ENCODE measurements at regions not wholly inside any gene's neighbourhood (a gene's known extent, or its start where the extent isn't known, plus 50 kb on each side); places are given as distances from the start of the nearest gene placed in this dataset.

DNA sequence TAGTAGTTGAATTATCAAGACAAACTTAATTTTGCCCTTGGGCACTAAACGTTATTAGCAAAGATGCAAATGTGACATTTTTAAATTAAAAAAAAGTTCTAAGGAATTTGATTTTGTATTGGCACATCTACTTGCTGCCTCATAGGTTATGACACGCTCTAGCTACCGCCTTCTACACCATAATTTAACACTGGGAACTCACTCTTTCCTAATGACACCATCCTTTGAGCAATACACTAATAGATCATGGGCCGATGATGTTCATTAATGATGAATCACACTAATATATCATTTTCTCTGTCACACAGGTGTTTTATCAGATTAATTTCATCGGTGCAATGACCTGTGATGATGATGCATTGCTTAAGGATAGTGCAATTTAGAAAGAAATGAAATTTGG lies 528.8 kb upstream of the PCDH9 start:
- H3K4me3 ChIP-seq (ENCODE audit: low read length): no peak overlapping the region
- TF ChIP-seq, protein P1, sequence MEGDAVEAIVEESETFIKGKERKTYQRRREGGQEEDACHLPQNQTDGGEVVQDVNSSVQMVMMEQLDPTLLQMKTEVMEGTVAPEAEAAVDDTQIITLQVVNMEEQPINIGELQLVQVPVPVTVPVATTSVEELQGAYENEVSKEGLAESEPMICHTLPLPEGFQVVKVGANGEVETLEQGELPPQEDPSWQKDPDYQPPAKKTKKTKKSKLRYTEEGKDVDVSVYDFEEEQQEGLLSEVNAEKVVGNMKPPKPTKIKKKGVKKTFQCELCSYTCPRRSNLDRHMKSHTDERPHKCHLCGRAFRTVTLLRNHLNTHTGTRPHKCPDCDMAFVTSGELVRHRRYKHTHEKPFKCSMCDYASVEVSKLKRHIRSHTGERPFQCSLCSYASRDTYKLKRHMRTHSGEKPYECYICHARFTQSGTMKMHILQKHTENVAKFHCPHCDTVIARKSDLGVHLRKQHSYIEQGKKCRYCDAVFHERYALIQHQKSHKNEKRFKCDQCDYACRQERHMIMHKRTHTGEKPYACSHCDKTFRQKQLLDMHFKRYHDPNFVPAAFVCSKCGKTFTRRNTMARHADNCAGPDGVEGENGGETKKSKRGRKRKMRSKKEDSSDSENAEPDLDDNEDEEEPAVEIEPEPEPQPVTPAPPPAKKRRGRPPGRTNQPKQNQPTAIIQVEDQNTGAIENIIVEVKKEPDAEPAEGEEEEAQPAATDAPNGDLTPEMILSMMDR (conservative IDR thresholded peaks at IDR 0.05; ENCODE audit: low read length): no peak
- DNase-seq (ENCODE audit: low read depth): no peak

DNA sequence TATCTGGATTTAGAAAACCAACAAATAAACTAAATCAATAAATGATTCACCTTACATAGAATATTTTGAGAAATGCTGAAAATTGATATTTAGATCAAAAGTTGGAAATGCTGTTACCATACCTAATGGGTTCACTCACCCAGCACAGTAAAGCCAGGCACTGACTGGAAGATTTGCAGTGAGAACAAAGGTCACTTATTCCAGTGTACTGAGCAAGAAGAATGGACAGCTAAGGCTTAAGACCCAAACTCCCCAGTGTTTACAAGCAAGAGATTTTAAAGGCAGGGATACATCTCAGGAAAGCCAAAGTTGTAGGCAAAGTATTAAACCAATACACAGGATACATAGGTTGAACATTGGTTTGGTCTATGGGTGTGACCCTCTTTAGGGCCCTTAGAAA lies 523.9 kb upstream of the PCDH9 start:
- DNase-seq (ENCODE audit: low read depth): no peak
- TF ChIP-seq, protein P1 (conservative IDR thresholded peaks at IDR 0.05; ENCODE audit: low read length): no peak
- H3K4me3 ChIP-seq (ENCODE audit: low read length): no peak overlapping the region

DNA sequence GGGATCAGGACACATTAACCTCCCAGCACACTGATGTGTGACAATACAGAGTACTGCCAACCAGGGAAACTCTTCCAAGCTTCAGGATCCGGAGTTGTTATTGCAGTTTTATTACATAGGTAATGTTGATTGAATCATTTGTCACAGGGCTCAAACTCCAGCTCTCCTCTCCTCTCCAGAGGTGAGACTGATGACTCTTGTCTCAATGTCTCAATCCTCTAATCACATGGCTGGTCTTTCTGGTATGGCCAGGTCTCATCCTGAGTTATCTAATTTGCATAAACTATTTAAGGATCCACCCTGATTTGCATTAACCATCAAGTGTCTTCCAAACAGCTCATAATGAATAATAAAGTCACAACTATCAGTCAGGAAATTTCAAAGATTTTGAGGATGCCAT lies 522.6 kb upstream of the PCDH9 start:
- no peak overlapping the region for H3K4me3 ChIP-seq (ENCODE audit: low read length)
- TF ChIP-seq, protein P1 (conservative IDR thresholded peaks at IDR 0.05; ENCODE audit: low read length): no peak
- no peak for DNase-seq (ENCODE audit: low read depth)

DNA sequence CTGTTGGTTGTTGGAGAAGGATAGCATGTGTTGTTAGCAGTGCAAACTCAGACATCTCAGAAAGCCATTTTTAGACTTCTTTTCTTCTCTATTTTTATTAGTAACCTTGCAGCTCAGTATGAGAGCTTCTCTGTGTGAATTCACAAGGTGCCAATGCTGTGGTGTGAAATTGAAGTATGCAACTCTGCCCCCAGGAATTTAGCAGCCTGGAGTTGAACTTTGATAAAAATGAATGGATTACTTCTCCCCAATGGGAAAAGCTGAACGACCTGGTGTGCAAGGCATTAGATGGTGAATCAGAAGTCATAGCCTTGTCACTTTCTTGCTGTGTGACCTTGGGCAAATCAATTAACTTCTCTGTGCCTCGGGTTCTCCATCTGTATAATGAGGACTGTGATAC lies 512.3 kb upstream of the PCDH9 start:
- TF ChIP-seq, protein P1 (conservative IDR thresholded peaks at IDR 0.05; ENCODE audit: low read length): no peak
- no peak overlapping the region for H3K4me3 ChIP-seq (ENCODE audit: low read length)
- no peak for DNase-seq (ENCODE audit: low read depth)

DNA sequence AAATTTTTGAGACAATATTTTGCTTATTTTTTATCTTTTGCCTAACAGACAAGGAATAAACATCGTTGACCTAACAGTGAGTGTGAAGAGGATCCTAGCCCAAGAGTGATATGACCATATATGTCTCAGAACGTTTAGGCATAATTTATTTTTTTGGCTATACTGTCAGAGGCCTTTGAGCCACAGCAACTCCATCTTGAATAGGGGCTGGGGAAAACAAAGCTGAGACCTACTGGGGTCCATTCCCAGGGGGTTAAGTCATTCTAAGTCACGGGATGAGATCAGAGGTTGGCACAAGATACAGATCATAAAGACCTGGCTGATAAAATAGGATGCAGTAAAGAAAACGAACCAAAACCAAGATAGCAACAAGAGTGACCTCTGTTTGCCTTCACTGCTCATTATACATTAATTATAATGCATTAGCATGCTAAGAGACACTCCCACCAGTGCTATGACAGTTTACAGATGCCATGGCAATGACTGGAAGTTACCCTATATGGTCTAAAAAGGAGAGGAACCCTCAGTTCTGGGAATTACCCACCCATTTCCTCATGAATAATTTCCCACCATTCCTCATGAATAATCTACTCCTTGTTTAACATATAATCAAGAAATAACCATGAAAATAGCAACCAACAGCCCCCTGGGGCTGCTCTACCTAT lies 510.9 kb upstream of the PCDH9 start:
- TF ChIP-seq, protein P1 (conservative IDR thresholded peaks at IDR 0.05; ENCODE audit: low read length): no peak
- DNase-seq (ENCODE audit: low read depth): no peak
- no peak overlapping the region for H3K4me3 ChIP-seq (ENCODE audit: low read length)

DNA sequence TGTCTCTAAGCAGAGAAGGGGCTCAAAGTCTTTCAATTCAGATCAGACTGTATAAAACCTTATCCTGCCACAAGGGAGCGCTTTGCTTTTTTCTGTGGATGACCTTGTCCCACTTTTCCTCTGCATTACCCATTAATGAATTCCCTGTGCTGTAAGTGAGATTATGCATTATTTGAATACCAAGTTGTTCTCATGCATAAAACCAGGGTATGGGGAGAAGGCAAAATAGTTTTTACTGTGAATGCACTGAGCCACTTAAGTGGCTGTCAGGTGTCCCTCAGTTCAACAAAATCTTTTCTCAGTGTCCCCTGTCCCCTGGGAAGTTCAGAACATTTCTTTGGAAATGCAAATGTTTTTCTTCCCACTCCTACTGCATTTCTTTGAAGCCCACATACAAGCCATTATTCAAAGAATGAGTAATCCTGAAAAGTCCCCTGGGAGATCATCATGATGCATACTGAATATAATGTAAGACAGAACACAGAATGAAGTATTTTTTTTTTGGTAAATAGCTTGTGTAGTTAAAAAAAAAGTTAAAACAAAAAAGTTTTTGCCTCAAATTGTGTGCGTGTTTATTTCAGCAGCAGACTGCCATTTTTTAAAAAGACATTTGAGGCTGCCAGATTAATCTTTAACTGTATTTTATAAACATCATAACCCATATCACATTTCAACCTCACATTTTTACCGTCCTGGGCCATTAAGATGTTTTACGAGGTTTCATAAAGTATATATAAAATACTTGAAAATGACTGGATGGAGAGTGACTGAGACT lies 506.7 kb upstream of the PCDH9 start:
- H3K4me3 ChIP-seq (ENCODE audit: low read length): no peak overlapping the region
- TF ChIP-seq, protein P1 (conservative IDR thresholded peaks at IDR 0.05; ENCODE audit: low read length): peak; percentile 24; the same call in 1 of the 2 replicates
- DNase-seq (ENCODE audit: low read depth): peak; percentile 31

DNA sequence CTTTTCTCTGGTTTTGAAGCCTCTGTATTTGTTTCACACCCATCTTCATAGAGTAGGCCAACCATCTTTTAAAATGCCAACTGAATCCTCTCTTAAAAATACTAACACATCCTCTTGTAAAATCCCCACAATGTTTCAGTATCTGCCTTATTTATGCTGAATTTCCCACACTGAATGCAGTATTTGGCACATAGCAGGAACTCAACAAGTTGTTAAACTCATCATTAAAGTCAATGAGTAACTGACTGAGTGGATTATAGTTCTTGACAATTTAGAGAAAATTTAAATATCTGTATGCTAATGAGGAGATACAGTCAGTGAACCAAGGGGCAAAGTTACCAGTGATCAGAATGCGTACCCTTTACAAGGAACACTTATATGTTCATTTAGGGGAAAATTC lies 505.5 kb upstream of the PCDH9 start:
- H3K4me3 ChIP-seq (ENCODE audit: low read length): no peak overlapping the region
- DNase-seq (ENCODE audit: low read depth): no peak
- TF ChIP-seq, protein P1 (conservative IDR thresholded peaks at IDR 0.05; ENCODE audit: low read length): no peak

Data from AG10803 (cell line).